ENCODE measurements at regions not wholly inside any gene's neighbourhood (a gene's known extent, or its start where the extent isn't known, plus 50 kb on each side); places are given as distances from the start of the nearest gene placed in this dataset.

DNA sequence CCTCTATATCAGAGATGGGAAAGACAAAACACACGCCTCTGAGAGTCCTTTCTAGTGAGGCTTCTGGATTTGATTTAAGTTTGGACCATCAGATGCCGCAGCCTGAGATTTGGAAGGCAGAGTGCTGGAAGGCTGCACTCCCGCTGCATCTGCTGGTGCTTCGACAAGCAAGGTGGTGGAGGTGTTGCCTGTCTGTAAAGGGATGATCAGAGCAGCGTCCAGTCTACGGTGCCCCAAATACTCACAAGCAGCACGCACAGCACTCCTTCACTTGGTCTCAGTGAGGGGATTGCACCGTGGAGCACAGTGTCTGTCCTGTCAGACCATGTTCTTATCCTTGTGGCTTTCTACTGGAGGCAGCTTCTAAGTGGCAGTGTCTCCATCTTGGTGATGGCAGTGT is 221.4 kb downstream of the GADD45G start:
- no peak for TF ChIP-seq CTCF (IDR thresholded peaks at IDR 0.05)
- TF ChIP-seq POLR2A (IDR thresholded peaks at IDR 0.05), result no peak

Data from breast epithelium (tissue), 3 donors.